Endodermal cell (in vitro differentiated cells): ENCODE measurements at regions not wholly inside any gene's neighbourhood (a gene's known extent, or its start where the extent isn't known, plus 50 kb on each side); places are given as distances from the start of the nearest gene placed in this dataset.
"Not testable (repeated sequence)": the region's sequence is repeated elsewhere in the genome, so short reads cannot be mapped to it uniquely, and the experiment has no call there.

Experiments used
- DNase-seq: peaks from one replicate; pipeline ENCODE4 v3.0.0-alpha.2; 2017
- H3K27ac ChIP-seq: 2 replicates; pipeline ENCODE4 v1.5.1; 2013; ENCODE audit warnings: mild to moderate bottlenecking, low read depth, low read length, moderate library complexity
- H3K27me3 ChIP-seq: 2 replicates; pipeline ENCODE4 v1.6.1; 2013; ENCODE audit warnings: mild to moderate bottlenecking, low read length, moderate library complexity; ENCODE audit not compliant: insufficient read depth, control insufficient read depth, poor library complexity, severe bottlenecking
- H3K36me3 ChIP-seq: 2 replicates; pipeline ENCODE4 v1.7.0; 2013; ENCODE audit warnings: mild to moderate bottlenecking, low read length, moderate library complexity; ENCODE audit not compliant: control insufficient read depth, insufficient read depth
- H3K4me1 ChIP-seq: one replicate; pipeline ENCODE4 v1.7.0; 2013; ENCODE audit warnings: low read length; ENCODE audit not compliant: control insufficient read depth, insufficient read depth
- H3K4me3 ChIP-seq: 2 replicates; pipeline ENCODE4 v1.5.1; 2013; ENCODE audit warnings: mild to moderate bottlenecking, low read length, moderate library complexity
- H3K9ac ChIP-seq: 2 replicates; pipeline ENCODE4 v1.6.1; 2013; ENCODE audit warnings: mild to moderate bottlenecking, low read length, moderate library complexity; ENCODE audit not compliant: poor library complexity, severe bottlenecking; ENCODE audit errors: extremely low read depth
- H3K9me3 ChIP-seq: 2 replicates; pipeline ENCODE4 v1.6.1; 2013; ENCODE audit warnings: mild to moderate bottlenecking, low read length, moderate library complexity; ENCODE audit not compliant: control insufficient read depth
- H3K27ac Mint-ChIP-seq: 2 replicates; pipeline ENCODE4 v1.8.0; 2020; ENCODE audit warnings: mixed read lengths
- H3K27me3 Mint-ChIP-seq: 2 replicates; pipeline ENCODE4 v1.8.0; 2021; ENCODE audit warnings: mild to moderate bottlenecking, mixed read lengths; ENCODE audit not compliant: insufficient read depth
- H3K36me3 Mint-ChIP-seq: 2 replicates; pipeline ENCODE4 v1.8.0; 2020; ENCODE audit warnings: low read depth, mixed read lengths
- H3K4me1 Mint-ChIP-seq: 2 replicates; pipeline ENCODE4 v1.8.0; 2020; ENCODE audit warnings: mixed read lengths
- H3K4me3 Mint-ChIP-seq: 2 replicates; pipeline ENCODE4 v1.8.0; 2020; ENCODE audit warnings: mild to moderate bottlenecking, moderate library complexity, mixed read lengths
- H3K9me3 Mint-ChIP-seq: 2 replicates; pipeline ENCODE4 v1.8.0; 2020; ENCODE audit warnings: mild to moderate bottlenecking, mixed read lengths
- CTCF ChIP-seq: fragments of 200-600 bp; sonication (generic); conservative IDR thresholded peaks from 2 replicates; pipeline ENCODE4 v1.5.0; 2021; ENCODE audit warnings: antibody characterized with exemption, mild to moderate bottlenecking
- WGBS, 2 experiments: methylation state at CpG; one replicate each; pipeline versions ENCODE4 v1.1.5 to v1.1.7; 2013; ENCODE audit warnings: missing lambda C conversion rate in 2 of 2, mixed read lengths in 1 of 2; ENCODE audit not compliant: insufficient coverage in 1 of 2, insufficient read length in 1 of 2; 5-methylcytosine and 5-hydroxymethylcytosine counted together

- not testable (repeated sequence) for H3K4me3 Mint-ChIP-seq, H3K4me1 Mint-ChIP-seq, H3K27ac Mint-ChIP-seq, H3K4me1 ChIP-seq, H3K27ac ChIP-seq, H3K9ac ChIP-seq, DNase-seq, H3K27me3 ChIP-seq, H3K36me3 ChIP-seq, H3K4me3 ChIP-seq, H3K27me3 Mint-ChIP-seq
- 80% methylated on average over 2 of the region's 3 CpGs; no CpG with 5 or more reads in 1 of the 2 experiments for WGBS, 2 experiments
- H3K36me3 Mint-ChIP-seq, result peaks cover 16% of the 10 kb centered on the region
- TF ChIP-seq CTCF, result peak; percentile 61
- peaks cover 20% of the 10 kb centered on the region for H3K9me3 ChIP-seq
- peaks cover 53% of the 10 kb centered on the region for H3K9me3 Mint-ChIP-seq
These were observed 2681.5 kb upstream of the DEFB115 start for GRCh38 chr20:28575991-28576390.

GRCh38 chr20:28591680-28592079 lies 2665.8 kb upstream of the DEFB115 start:
- not testable (repeated sequence) for H3K27ac ChIP-seq, H3K36me3 ChIP-seq, H3K9ac ChIP-seq, H3K27ac Mint-ChIP-seq, H3K36me3 Mint-ChIP-seq, H3K4me3 Mint-ChIP-seq, H3K4me1 ChIP-seq, DNase-seq, H3K4me1 Mint-ChIP-seq, H3K27me3 Mint-ChIP-seq, H3K27me3 ChIP-seq, H3K9me3 ChIP-seq, H3K4me3 ChIP-seq
- H3K9me3 Mint-ChIP-seq, result peaks cover 11% of the 10 kb centered on the region
- WGBS, 2 experiments, result 95 to 100% methylated on average over 1 to 2 of the region's 3 CpGs

GRCh38 chr20:28593383-28593782 lies 2664.1 kb upstream of the DEFB115 start:
- H3K4me3 Mint-ChIP-seq, DNase-seq, H3K36me3 ChIP-seq, H3K4me1 Mint-ChIP-seq, H3K9ac ChIP-seq, H3K27me3 Mint-ChIP-seq, H3K4me1 ChIP-seq, H3K36me3 Mint-ChIP-seq, H3K9me3 ChIP-seq, H3K27me3 ChIP-seq, H3K27ac Mint-ChIP-seq, H3K4me3 ChIP-seq, H3K27ac ChIP-seq: not testable (repeated sequence)
- H3K9me3 Mint-ChIP-seq, result peaks cover 17% of the 10 kb centered on the region
- WGBS, 2 experiments, result no CpG with 5 or more reads among the region's 4 CpGs

- not testable (repeated sequence) for H3K9me3 ChIP-seq, H3K4me3 Mint-ChIP-seq, H3K27me3 ChIP-seq, H3K4me3 ChIP-seq, H3K4me1 Mint-ChIP-seq, H3K9ac ChIP-seq, H3K36me3 Mint-ChIP-seq, H3K36me3 ChIP-seq, H3K27ac ChIP-seq, H3K4me1 ChIP-seq, H3K27me3 Mint-ChIP-seq
- WGBS, 2 experiments, result 69 to 83% methylated on average over 3 to 5 of the region's 7 CpGs
- peak overlapping the region; percentile 26 for H3K27ac Mint-ChIP-seq
- peaks cover 13% of the 10 kb centered on the region for H3K9me3 Mint-ChIP-seq
- peak; percentile 53 for DNase-seq
These were observed 2663.0 kb upstream of the DEFB115 start for GRCh38 chr20:28594476-28594875.

GRCh38 chr20:28602006-28602402 lies 2655.5 kb upstream of the DEFB115 start:
- Mint-ChIP-seq H3K9me3 (peaks cover 44% of the 10 kb centered on the region), H3K27ac (peak overlapping the region; percentile 86), H3K4me3 (peak overlapping the region; percentile 81)
- not testable (repeated sequence) for H3K27me3 ChIP-seq, H3K27ac ChIP-seq, H3K4me1 Mint-ChIP-seq, H3K4me1 ChIP-seq, DNase-seq, H3K36me3 ChIP-seq, H3K36me3 Mint-ChIP-seq, H3K9me3 ChIP-seq, H3K27me3 Mint-ChIP-seq
- 11% methylated on average over 6 of the region's 7 CpGs; no CpG with 5 or more reads in 1 of the 2 experiments for WGBS, 2 experiments
- peak overlapping the region; percentile 72 for H3K9ac ChIP-seq
- peak overlapping the region; percentile 88 for H3K4me3 ChIP-seq
